HG03097 (cell line): ENCODE measurements at regions not wholly inside any gene's neighbourhood (a gene's known extent, or its start where the extent isn't known, plus 50 kb on each side); places are given as distances from the start of the nearest gene placed in this dataset.

ENCODE experiments used
- ATAC-seq: cut with Tn5 transposase; IDR thresholded peaks from one replicate; pipeline ENCODE4 v1.9.1; 2021; ENCODE audit not compliant: unreplicated experiment, low FRiP score

GRCh38 chr6:145525038-145525437 lies 210.3 kb downstream of the EPM2A start:
- no peak for ATAC-seq

DNA sequence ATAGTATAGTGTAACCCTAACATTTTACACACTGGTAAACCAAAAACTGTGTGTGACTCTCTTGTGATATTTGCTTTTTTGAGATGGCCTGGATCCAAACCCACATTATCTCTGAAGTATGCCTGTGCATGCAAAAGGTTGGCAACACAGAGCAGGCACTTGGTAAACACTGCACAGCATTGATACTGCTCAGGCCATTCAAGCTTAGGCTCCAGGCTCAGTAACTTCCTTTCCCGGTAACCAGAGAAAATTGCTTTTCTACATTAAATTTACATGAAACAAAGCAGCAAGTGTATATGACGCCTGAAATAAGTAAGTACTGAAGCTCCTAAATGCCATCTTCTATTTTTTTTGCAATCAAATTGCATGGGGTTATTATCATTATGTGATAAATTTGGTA lies 205.7 kb downstream of the EPM2A start:
- ATAC-seq, result no peak

DNA sequence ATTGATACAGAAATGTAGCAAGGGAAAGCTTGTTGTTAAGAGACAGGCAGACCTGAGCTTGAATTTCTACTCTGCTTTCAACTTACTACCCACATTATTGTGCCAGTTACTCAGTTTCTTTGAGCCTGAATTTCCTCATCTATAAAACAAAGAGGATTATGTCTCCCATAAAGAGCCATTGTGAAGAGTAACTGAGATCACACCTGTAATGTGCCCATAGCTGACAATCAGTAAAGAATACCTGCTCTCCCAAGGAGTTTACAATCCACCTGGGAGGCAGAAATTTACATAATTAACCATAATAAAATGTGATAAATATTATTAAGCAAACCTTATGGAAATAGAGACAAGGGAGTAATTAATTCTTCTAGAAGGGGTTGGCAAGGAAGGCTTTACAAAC lies 204.9 kb downstream of the EPM2A start:
- no peak for ATAC-seq

DNA sequence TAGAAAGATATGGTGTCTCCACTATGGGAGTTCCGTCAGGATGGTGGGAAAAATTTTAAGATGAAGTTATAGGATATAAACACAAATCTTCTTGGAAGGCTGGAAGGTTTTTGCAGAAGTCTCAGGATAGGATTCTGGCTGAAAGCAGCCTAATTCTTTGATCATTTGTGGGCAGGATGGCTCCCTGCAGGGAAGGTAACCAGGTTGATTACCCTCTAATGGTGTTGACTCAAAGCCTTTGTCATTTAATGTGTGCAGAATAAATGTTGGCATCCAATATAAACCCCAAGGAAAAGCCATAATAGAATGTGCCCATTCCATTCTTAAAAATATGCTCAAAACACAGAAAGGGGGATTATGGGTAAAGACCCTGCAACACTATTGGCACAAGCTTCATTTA lies 204.3 kb downstream of the EPM2A start:
- ATAC-seq, result no peak

DNA sequence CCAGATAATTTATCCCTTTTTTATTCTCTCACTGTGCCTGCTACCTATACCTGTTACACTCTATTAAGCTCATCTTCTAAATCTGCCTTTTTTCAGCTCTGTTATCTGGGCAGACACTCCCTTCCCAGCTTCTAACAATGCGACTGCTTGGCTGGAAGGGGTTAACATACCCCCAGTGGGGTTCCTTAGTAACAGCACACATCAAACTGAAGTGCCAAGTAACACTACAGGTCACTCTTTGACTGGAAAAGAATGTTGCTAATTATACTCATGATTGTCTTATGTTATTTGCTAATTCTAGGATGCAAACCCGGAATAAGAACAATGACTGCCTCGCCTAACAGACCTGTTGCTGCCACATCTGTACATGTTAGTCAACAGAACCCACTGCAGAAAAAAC lies 203.5 kb downstream of the EPM2A start:
- no peak for ATAC-seq

GRCh38 chr6:145532361-145532760 lies 203.0 kb downstream of the EPM2A start:
- ATAC-seq, result no peak

GRCh38 chr6:145534989-145535388 lies 200.3 kb downstream of the EPM2A start:
- ATAC-seq, result no peak

DNA sequence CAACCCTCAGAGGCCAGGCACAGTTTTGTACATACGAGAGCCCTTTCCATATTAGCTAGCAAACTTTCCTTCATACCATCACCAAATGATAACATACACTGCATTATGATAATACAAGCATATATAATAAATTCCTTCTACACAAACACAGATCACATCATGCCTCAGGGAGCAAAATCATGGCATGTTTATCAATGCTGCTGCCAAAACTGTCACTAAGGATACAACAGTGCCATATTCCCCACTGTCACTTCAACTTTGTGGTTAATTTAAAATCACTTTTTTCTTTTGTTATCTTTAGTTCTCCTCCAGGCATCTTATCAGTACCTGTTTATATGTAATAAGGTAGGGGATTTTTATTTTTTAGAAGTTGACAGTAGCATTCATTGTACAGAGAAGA lies 196.3 kb downstream of the EPM2A start:
- no peak for ATAC-seq

- no peak for ATAC-seq
These were observed 195.5 kb downstream of the EPM2A start for GRCh38 chr6:145539831-145540230.

GRCh38 chr6:145540741-145541140 lies 194.6 kb downstream of the EPM2A start:
- ATAC-seq, result no peak

- ATAC-seq, result no peak
These were observed 191.3 kb downstream of the EPM2A start for GRCh38 chr6:145544041-145544440.

GRCh38 chr6:145544514-145544913 lies 190.8 kb downstream of the EPM2A start:
- ATAC-seq, result no peak

- no peak for ATAC-seq
These were observed 189.1 kb downstream of the EPM2A start for GRCh38 chr6:145546265-145546664.

- no peak for ATAC-seq
These were observed 187.6 kb downstream of the EPM2A start for GRCh38 chr6:145547594-145548335.

- ATAC-seq, result no peak
These were observed 186.2 kb downstream of the EPM2A start for GRCh38 chr6:145548933-145549648.

GRCh38 chr6:145551164-145551563 lies 184.2 kb downstream of the EPM2A start:
- no peak for ATAC-seq

DNA sequence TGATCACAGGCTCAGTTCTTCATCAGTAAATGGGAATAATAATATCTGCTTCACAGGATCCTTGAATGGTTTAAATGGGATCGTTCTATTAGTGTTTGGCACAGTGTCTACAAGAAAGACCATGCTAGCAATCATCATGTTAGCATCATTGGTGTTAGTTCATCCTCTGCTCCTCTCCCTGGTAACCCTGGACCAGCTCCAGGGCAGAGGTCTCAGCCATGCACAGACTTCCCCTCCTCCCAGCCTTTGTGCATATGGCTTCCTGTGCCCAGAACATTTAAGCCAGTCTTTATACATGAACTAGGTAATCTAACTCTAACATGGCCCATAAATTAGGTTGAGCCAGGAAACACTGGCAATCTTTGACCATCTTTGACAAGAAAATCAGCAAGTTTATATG lies 180.2 kb downstream of the EPM2A start:
- ATAC-seq, result no peak

DNA sequence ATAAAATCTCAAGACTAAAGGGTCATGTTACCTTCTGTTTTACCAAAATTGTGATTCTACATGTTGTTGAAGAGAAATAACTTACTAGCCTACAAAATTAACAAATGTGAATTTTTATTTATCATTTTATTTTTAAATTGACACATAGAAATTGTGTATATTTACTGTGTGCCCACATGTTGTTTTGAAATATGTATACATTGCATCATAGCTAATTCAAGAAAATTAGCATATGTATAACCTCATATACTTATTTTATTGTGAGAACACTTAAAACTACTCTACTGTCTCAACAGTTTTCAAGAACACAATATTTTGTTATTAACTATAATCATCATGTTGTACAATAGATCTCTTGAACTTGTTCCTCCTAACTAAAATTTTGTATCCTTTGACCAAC lies 177.8 kb downstream of the EPM2A start:
- no peak for ATAC-seq

GRCh38 chr6:145559836-145560235 lies 175.5 kb downstream of the EPM2A start:
- ATAC-seq, result no peak

- no peak for ATAC-seq
These were observed 173.9 kb downstream of the EPM2A start for GRCh38 chr6:145561095-145562072.
